Activated CD4-positive, alpha-beta T cell treated with anti-CD3 and anti-CD28 coated beads, Interleukin-2, amount 50 U/mL, for 24 hours (primary cell): ENCODE measurements at regions not wholly inside any gene's neighbourhood (a gene's known extent, or its start where the extent isn't known, plus 50 kb on each side); places are given as distances from the start of the nearest gene placed in this dataset.

ENCODE experiments used
- DNase-seq, 2 donors: peaks; one replicate each; pipeline ENCODE4 v3.0.0-alpha.2; 2020; ENCODE audit warnings: low read depth in 1 of 2, low spot score in 1 of 2

DNA sequence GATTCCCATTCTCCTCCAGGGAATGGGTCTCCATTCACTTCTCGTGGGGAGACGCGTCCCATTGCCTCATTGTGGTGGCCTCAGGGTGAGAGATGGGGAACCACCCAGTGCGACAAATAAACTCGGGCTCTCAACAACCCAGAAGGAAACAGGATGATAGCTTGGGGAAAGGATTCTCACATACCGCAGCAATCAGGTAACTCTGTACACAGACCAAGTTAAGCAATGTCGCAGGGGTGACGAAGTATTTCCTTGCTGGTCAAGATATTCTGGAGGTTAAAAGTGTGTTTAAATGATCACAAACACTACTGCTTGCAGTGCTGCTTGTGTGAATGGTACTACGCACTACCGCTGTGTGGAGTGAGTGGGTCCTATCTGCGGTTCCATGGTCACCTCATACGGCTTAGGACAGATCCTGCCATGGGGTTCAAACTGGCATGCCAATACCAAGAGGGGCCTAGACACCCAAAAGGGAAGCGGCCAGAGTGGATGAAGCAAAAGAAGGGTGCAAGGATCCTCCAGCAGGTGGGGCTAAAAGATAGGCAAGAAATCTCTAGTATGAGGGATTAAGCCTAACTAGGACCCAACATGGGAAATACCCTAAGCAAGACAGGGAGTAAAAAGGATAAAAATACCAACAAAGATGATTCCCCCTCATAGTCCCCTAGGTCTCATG is 143.8 kb upstream of the TMEM106B start:
- peak; percentile 9 to 57 for DNase-seq

DNA sequence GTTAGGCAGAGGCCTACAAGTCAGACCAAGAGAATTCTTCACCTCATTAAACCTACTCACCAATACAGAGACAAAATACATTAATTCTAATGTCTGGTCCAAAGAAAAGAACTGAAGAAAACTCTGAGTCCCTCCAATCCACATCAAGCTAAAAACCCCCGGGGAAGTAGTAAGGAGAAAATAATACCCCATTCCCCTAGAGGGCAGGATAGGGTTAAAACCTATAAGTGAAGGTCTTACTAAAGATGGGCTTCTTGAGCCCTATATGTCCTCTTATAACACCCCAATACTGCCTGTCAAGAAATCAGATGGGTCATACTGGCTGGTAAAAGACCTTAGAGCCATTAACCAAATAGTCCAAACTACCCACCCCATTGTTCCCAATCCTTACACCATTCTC is 141.3 kb upstream of the TMEM106B start:
- no peak for DNase-seq

DNA sequence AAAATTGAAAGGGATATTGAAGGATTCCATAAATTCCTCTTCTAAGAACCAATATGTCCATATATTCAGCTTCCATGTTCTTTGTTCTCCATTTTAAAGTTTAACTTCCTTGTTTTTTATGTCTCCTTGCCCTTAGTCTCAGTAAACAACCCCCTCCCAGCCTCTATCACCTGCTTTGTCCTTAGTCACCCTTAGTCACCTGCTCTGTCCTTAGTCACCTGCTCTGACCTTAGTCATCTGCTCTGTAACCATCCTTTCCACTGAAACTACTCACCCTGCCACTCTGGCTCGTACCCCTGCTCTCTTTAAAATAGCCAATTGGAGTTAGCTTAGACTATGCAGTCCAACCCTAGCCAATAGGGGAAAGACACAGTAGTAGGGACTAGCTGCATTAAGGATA is 136.2 kb upstream of the TMEM106B start:
- no peak for DNase-seq

DNA sequence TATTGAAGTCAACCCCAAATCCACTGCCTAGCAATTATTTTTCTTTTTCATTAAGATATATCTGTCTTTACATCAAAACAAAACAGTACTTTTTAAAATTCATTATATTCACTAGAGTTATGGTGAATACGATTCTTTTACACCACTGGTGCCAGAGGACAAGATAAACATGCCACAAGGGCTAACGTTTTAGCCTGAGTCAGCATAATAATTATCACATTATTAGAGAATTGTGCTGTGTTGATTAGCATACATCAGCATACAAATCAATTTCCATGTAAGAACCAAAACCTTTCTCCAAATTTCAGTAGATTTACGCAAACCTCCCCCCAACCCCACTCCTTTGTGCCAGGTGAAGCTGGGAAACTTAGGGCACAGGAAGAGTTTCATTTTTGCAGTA is 131.1 kb upstream of the TMEM106B start:
- DNase-seq = no peak

DNA sequence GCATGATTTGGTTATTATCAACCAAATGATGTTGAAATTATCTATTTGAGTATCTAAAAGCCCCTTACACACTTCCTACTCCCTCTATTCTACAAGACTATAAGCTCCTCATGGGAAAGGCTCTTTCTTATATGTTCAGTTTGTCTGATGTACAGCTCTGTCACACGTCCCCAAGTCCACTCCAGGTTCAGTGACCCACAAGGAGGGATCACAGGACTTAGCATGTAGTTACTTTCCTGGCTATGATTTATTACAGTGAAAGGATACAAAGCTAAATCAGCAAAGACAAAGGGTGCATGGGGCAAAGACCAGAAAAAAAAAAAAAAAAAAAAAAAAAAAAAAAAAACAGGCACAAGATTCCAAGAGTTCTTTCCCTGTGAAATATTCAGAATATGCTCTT is 125.6 kb upstream of the TMEM106B start:
- DNase-seq = no peak

DNA sequence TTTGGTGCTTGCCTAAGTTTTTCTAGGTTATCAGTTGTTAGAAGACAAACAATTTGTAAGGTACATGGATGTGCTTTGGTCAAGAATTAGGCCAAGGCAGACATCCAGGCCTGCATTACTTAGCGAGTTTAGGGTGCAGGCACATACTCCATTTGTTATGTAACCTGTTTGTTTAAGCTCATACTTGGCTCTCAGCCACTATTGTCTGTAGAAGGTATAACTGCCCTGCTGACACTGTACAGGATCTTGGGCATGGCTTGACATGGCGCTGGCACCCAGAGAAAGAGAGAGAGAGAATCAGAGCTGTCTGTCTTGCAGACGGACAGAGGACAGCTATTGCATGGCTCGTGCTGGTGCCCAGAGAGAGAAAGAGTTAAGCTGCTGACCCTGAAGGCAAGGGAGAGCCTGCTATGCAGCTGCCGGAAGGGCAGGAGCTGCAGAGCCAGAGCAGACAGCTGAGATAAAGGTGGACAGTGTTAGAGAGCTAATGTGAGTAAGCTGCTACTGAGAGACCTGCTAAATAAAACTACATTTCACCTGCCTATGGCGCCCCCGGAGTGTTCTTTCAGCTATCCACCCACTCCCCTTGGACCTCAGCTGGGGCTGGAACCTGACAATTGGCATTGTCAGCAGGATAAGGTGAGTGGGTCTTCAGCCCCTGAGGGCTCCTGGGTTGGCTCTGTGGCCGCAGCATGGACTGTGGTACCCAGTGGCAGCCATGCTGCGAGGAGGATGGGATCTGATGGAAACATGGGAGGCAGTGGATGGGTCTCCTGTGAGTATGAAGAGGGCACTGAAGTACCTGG is 120.9 kb upstream of the TMEM106B start:
- DNase-seq = no peak

DNA sequence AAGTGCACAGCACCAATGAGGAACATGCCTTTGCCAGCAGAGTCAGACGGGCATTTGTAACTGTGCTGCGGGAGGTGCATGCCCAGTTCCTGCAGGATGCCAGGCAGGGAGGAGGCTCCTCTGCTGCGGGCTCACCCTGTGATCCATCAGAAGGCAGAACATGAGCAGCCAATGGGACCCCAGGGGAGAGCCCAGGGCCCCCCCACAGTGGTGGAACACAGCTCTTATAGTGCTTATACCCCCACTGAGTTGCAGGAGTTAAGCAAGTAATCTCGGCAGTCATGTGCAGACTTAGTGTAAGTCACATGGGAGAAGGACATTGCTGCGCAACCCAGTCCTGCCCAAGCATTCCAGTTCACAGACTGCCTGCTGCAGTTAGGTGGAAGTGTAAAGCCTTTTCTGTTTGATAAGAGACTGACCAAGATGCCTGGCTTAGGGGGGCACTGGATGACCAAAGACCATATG is 120.3 kb upstream of the TMEM106B start:
- DNase-seq = no peak

DNA sequence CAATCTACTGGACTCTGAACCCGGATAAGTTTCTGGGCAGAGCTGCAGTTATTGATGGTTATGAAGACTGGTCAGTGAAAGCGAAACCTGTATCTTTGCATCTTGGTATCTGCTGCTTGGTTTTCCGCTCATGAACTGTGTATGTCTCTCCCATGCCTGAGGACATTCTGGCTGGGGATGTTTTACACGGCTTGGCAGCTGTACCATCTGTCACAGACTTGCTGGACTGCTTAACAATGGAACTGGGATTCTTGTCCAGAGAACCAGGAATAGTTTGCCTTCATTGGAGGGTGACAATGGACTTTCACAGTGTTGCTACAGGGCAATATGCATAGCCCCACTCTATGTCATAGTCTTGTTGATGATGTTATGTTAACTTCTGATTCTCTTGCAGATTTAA is 119.9 kb upstream of the TMEM106B start:
- no peak for DNase-seq

DNA sequence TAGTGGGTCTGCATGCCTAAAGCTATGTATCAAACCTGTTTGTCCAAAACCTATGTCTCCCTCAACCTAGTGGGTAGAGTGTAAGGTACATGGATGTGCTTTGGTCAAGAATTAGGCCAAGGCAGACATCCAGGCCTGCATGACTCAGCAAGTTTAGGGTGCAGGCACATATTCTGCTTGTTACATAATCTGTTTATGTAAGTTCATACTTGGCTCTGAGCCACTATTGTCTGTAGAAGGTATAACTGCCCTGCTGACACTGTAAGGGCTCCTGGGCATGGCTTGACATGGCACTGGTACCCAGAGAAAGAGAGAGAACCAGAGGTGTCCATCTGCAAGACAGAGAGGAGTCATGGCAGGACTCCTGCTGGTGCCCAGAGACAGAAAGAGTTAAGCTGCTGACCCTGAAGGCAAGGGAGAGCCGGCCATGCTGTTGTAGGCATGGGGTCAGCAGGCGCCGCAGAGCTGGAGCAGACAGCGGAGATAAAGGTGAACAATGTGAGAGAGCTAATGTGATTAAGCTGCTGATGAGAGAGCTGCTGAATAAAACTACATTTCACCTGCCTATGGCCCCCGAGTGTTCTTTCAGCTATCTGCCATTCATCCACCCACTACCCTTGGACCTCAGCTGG is 118.5 kb upstream of the TMEM106B start:
- no peak for DNase-seq

DNA sequence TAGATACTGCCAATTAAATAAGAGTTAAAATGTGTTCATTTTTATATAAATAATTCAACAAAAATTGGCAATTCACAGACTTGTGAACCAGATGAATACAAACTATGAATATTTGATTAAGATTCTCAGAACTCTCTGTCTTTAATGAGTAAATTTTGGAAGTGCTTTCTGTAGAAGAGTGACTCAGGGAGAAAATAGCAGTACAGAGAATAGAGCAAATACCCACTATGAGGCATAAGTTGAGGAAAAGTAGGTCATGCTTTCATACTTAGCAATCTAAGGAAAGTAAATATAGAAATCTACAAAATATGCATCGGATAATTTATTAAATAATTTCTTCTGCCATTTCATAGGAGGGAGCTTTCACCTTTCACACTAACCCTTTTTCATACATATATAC is 117.7 kb upstream of the TMEM106B start:
- DNase-seq = no peak

DNA sequence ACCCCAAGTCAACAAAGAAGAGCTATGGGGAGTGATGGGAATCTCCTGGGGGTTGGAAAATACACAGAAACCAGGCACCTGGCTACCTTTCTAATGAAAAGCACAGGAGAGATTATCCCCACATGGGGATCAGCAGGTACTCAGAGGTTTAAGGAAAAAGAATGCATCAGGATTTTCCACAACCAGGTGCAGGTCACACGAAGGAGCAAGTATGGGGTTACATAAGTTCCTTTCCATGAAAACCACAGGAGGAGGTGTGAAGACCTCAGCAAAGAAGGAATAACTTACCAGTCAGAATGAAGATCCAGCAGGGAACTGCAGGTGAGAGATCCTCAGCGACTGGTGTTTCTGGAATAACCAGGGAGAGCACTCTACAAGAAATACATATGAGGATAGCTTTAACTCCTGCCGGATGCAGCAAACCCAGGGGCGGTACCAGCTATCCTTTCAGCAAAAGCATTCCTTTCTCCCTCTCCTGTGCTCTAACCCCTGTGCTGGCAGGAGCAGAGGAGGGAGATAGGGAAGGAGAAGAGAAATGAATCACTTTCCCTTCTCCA is 116.7 kb upstream of the TMEM106B start:
- no peak for DNase-seq

DNA sequence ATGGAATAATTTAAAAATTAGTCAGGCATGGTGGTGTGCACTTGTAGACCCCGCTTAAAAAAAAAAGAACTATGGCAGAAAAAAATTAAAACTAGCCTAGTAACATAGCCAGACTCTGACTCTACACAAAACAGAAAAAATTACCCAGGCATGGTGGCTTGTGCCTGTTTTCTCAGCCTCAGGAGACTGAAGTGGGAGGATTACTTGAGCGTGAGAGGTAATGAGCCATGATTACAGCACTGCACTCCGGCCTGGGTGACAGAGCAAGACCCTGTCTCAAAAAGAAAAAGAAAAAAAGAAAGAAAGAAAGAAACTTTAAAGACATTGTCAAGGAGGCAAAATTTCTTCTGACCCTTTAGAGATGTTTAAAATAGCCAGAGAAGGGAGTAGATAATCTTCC is 109.0 kb upstream of the TMEM106B start:
- DNase-seq = no peak

DNA sequence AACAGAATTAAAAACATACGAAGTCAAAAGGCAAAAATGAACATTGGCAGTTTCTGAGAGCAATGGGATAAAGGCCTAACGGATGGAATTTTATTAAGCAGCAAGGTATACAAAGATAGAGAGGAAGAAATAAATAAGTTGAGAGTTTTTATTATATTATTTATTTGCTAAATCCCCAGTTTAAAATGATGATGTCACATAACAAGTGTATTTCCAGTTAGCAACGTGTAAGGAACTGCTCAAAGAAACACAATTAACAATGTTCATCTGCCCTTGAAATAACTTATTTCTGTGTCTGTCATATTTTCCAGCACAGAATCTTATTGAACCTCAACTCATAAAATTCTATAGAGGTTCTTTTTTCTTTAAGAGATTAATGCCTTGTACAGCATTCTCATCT is 108.6 kb upstream of the TMEM106B start:
- DNase-seq = no peak

DNA sequence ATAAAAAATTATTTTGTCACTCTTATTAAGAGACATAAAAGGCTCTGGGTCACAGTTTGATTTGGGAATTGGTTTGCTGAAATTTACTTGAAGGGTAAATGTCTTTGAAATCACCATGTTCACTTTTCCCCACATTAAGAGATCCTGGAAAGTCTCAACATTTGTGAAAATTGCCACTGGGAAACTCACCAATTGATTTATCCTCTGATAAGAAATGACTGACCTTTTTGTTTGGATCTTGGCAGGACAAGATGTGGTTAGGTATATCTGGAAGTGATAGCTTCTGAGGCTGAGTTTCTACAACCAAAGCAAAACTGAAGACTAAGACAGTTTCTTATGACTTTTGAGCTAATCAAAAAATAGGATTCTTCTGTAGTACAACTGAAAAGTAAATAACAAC is 107.1 kb upstream of the TMEM106B start:
- no peak for DNase-seq

DNA sequence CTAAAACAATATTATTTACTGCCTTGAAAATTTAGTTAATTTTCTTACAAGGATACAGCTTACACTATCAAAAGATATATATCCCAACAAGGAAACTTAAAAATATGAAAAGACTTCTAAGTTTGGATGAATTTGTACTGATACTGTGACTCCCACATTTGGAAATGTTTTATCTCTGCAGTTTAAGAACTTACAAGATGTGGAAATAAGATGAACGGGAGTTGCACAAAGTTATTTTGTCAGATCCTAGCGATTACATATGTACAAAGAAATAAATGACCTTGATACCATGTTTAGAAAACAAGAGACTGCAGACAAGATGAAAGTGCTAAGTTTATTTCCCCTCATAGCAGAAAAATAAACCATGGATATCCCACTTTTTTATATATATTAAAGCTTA is 103.7 kb upstream of the TMEM106B start:
- DNase-seq = no peak

DNA sequence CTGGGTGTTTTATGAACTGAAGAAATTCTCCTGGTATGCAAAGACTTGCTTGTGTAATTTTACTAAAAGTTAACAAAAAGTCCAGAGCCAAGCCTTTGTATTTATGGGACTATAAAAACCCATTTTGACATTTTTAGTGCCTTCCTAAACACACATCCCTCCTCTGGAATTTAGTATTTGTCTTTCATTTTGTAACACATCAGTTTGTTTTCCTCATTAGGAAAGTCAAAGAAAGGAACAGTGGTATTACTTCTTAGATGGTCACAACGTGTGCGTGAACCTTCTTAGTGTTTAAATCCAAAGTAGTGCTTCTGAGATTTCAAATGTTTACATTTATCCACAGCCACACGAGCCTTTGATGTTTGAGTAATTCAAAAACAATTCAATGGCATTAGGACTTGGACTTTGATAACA is 103.2 kb upstream of the TMEM106B start:
- DNase-seq = no peak

DNA sequence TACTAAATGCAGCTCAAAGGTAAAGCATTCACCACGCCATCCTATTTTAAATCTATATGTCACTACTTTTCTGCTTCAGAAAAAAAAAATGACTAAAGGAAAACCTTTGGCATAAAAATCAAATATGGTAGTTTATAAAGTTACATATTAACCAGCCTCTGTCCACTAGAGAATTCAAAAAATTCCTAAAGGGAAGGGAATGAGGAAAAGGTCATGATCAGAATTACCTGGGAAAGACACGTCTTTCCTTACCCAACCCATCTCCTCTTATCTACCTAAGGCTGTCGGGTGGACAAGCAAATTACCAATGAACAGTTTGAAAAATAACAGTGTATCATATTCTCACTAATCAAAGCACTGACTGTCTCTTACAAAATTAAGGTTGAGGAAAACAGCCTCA is 100.7 kb upstream of the TMEM106B start:
- DNase-seq = no peak

DNA sequence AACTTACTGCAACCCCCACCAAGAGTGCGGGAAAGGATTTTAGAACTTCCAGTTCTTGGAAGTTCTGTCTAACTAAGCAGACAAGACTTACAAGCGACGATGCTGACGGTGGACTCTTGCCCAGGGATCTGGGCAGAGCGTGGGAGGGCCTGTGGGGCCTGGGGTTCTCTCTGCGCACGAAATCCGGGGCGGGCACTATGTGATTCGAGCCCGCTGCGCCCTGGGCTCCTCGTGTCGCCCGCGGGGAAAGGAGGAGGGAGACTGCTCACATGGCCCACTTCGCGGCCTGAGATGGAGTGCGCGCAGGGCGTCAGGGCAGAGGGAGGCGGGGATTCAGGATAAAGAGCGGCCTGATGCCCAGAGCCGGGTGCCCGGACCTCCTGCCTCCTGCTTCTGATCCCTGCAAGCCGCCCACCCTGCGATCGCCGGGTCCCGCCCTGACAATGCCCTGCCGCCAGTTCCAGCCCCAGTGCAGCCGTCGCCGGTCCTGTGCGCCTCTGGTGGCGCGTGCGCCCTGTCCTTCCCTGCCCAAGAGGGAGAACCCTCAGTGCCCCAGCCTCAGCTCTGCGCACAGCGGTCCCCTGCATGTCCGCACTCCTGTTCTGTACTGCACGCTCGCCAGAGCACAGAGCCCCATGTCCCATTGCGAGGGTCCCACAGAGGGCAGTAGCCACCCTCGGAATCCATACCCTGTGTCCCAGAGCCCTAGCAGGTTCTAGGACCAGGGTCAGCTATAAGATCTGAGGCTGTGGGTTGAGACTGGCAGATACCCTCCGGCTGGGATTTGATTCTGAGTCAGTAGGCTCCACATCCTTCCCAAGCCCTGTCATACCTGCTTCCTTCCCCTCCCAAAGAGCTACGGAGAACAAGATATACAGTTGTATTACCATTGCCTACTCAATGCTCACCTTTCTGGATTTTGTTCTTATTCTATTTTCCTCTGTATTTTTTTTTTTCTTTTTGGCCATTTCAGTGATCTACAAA is 99.4 kb upstream of the TMEM106B start:
- DNase-seq = no peak

DNA sequence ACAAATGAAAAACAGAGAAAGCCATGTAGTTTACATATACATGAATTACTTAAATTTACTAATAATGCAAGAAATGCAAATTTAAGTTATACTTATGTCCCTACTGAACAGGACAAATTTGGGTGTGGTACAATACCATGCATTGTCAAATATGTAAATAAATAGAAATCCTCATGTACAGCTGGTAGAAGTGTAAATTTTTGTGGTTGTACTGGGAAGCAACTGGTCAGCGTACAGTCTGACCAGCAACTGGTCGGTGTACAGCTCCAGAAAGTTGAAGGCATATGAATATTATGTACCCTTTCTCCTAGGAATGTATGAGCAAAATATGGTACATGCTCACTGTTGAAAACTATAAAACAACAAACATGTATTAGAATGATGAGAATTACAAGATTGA is 93.9 kb upstream of the TMEM106B start:
- no peak for DNase-seq

DNA sequence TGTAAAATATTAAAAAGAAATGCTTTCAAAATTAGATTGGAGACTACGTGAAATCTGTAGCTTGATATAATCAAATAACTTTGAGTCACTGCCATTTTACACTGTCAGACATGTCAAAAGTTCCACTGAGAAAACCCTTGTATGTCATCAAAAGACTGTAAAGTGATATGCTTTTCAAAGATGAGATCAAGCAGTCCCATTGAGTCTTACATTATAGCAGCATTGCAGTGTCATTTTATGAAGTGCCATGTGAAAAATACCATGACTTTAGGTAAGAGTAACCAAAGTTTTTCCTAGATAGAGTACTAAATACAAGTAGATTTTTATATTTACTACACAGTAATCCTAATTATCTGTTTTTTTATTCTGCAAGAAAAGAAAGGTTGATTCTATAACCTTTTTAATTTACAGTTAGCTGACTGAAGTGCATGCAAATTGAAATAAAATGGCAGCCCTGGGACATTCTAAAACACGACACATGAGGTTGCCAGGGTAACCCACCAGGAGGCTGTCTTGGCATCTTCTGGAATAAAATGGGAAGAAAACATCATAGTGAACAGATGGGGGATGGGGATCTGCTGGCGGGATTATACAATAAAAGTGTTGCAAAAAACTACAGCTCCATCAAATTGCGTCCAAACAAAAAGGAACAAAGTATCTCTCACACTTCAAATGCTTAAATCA is 91.3 kb upstream of the TMEM106B start:
- DNase-seq = no peak
